Natural killer cell (primary cell): ENCODE measurements at regions not wholly inside any gene's neighbourhood (a gene's known extent, or its start where the extent isn't known, plus 50 kb on each side); places are given as distances from the start of the nearest gene placed in this dataset.

Experiments used
- ATAC-seq, 3 donors: fragments of 150-1000 bp in 2 of 3; fragments of 200-7000 bp in 1 of 3; cut with Tn5 transposase; 1 replicate in 1 of 3; 2 replicates in 2 of 3; pipeline ENCODE4 v1.10.0; 2021; ENCODE audit warnings: mild to moderate bottlenecking in 2 of 3, moderate library complexity in 2 of 3
- DNase-seq, 2 donors: peaks; one replicate each; pipeline versions ENCODE4 v3.0.0 to v3.0.0-alpha.2; 2013 to 2021; ENCODE audit warnings: mixed read lengths in 1 of 2
- H3K27ac ChIP-seq: one replicate; pipeline ENCODE4 v1.5.1; 2013; ENCODE audit warnings: mild to moderate bottlenecking, low read length
- H3K27me3 ChIP-seq: one replicate; pipeline ENCODE4 v1.6.1; 2013; ENCODE audit warnings: low read length; ENCODE audit not compliant: control insufficient read depth, insufficient read depth
- H3K36me3 ChIP-seq: one replicate; pipeline ENCODE4 v1.6.1; 2013; ENCODE audit warnings: low read length; ENCODE audit not compliant: control insufficient read depth, insufficient read depth
- H3K4me1 ChIP-seq: one replicate; pipeline ENCODE4 v1.6.1; 2013; ENCODE audit warnings: low read length; ENCODE audit not compliant: control insufficient read depth, insufficient read depth
- H3K4me3 ChIP-seq: one replicate; pipeline ENCODE4 v1.5.1; 2013; ENCODE audit warnings: low read length
- H3K9me3 ChIP-seq: one replicate; pipeline ENCODE4 v1.6.1; 2013; ENCODE audit warnings: low read length; ENCODE audit not compliant: control insufficient read depth, insufficient read depth
- H3K27ac Mint-ChIP-seq, 2 donors: one replicate each; pipeline ENCODE4 v1.8.0; 2022; ENCODE audit warnings: mild to moderate bottlenecking in 2 of 2, mixed read lengths in 2 of 2, moderate library complexity in 1 of 2
- H3K27me3 Mint-ChIP-seq, 2 donors: one replicate each; pipeline ENCODE4 v1.8.0; 2022; ENCODE audit warnings: low read depth in 2 of 2, mixed read lengths in 2 of 2
- H3K36me3 Mint-ChIP-seq: one replicate; pipeline ENCODE4 v1.8.0; 2022; ENCODE audit warnings: mixed read lengths
- H3K4me1 Mint-ChIP-seq, 2 donors: one replicate each; pipeline ENCODE4 v1.8.0; 2022; ENCODE audit warnings: mixed read lengths in 2 of 2
- H3K4me3 Mint-ChIP-seq: one replicate; pipeline ENCODE4 v1.8.0; 2022; ENCODE audit warnings: mild to moderate bottlenecking, moderate library complexity, mixed read lengths
- H3K9me3 Mint-ChIP-seq, 2 donors: one replicate each; pipeline ENCODE4 v1.8.0; 2022; ENCODE audit warnings: mixed read lengths in 2 of 2
- WGBS: methylation state at CpG from one replicate; pipeline ENCODE4 v1.1.7; 2013; ENCODE audit warnings: missing lambda C conversion rate; ENCODE audit not compliant: insufficient coverage; 5-methylcytosine and 5-hydroxymethylcytosine counted together
- intact Hi-C: fragments of 100-400 bp; cut with micrococcal nuclease; formaldehyde crosslinking; loops from one replicate; pipeline ENCODE4 v1.14.2; 2022
- TF ChIP-seq, protein P1 (sequence below): fragments of 200-600 bp; IDR thresholded peaks from one replicate; pipeline ENCODE4 v1.8.0; 2022; ENCODE audit warnings: antibody characterized with exemption

DNA sequence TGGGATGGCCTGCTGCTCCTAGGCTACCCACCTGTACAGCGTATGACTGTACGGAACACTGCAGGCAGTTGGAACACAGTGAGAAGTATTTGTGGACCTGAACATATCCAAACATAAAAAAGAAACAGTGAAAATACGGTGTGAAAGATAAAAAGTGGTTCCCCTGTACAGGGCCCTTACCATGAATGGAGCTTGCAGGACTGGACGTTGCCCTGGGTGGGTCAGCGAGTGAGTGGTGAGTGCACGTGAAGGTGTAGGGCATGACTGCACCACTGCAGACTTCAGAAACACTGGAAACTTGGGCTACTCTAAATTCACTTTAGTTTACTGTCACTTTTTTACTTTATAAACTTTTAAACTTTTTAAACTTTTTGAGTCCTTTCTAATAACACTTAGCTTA lies 71.2 kb upstream of the SLC6A6 start:
- 98% methylated on average over 6 of the region's 6 CpGs for WGBS
- Mint-ChIP-seq H3K4me3 (no peak overlapping the region), H3K4me1 (no peaks in the 10 kb centered on the region), H3K27me3 (peaks cover 13% of the 10 kb centered on the region in 2 donors), H3K36me3 (no peaks in the 10 kb centered on the region), H3K27ac (no peak overlapping the region), H3K9me3 (no peaks in the 10 kb centered on the region)
- intact Hi-C loops = no loop called here
- H3K27me3 ChIP-seq = no peaks in the 10 kb centered on the region
- no peaks in the 10 kb centered on the region for H3K36me3 ChIP-seq
- H3K27ac ChIP-seq = no peak overlapping the region
- ATAC-seq (no peak), DNase-seq (no peak)
- H3K4me1 ChIP-seq = no peaks in the 10 kb centered on the region
- TF ChIP-seq, protein P1, sequence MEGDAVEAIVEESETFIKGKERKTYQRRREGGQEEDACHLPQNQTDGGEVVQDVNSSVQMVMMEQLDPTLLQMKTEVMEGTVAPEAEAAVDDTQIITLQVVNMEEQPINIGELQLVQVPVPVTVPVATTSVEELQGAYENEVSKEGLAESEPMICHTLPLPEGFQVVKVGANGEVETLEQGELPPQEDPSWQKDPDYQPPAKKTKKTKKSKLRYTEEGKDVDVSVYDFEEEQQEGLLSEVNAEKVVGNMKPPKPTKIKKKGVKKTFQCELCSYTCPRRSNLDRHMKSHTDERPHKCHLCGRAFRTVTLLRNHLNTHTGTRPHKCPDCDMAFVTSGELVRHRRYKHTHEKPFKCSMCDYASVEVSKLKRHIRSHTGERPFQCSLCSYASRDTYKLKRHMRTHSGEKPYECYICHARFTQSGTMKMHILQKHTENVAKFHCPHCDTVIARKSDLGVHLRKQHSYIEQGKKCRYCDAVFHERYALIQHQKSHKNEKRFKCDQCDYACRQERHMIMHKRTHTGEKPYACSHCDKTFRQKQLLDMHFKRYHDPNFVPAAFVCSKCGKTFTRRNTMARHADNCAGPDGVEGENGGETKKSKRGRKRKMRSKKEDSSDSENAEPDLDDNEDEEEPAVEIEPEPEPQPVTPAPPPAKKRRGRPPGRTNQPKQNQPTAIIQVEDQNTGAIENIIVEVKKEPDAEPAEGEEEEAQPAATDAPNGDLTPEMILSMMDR = no peak
- H3K9me3 ChIP-seq = no peaks in the 10 kb centered on the region
- H3K4me3 ChIP-seq = no peak overlapping the region

DNA sequence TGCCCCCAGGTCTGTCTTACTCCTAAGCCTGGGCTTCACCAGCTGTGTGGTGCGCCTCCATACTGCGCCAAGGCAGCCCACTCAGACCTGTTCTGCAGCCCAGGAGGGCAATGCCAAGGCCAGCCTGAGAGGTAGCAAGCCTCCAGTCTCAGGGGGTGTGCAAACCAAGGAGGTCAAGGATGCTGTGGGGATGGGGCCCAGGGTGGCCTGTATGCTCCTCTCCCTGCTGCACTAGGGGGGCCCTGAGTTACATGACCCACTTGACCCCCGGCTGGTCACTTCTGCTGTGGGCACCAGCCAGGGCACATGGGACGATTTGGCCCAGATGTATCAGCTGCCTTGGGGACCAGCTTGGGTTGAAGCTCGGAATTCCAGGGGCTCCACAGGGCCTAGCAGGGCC lies 70.0 kb upstream of the SLC6A6 start:
- DNase-seq (no peak), ATAC-seq (no peak)
- Mint-ChIP-seq H3K36me3 (no peaks in the 10 kb centered on the region), H3K4me1 (no peaks in the 10 kb centered on the region), H3K27ac (no peak overlapping the region), H3K9me3 (no peaks in the 10 kb centered on the region), H3K27me3 (peaks cover 13 to 16% of the 10 kb centered on the region in 2 donors), H3K4me3 (no peak overlapping the region)
- TF ChIP-seq, protein P1 = no peak
- Histone ChIP-seq H3K27me3 (no peaks in the 10 kb centered on the region), H3K4me3 (no peak overlapping the region), H3K27ac (no peak overlapping the region), H3K4me1 (no peaks in the 10 kb centered on the region), H3K9me3 (no peaks in the 10 kb centered on the region), H3K36me3 (no peaks in the 10 kb centered on the region)
- 87% methylated on average over 5 of the region's 5 CpGs for WGBS
- intact Hi-C loops = no loop called here

DNA sequence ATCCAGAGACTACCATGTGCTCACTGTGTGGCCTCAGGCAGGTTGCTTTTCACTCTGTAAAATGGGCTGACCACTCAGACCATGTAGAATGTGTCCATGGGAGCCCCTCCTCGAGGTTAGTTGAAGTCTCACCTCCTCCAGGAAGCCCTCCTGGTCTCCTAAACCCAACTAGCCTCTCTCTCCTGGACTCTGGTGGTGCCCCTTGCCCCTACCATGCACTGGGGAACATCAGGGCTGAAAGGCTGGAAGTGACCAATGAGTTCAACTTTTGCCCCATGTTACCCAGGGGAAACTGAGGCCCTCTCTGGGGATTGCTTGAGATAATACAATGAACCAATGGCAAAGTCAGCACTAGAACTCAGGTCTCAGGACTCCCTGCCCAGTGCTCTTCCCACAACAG lies 69.2 kb upstream of the SLC6A6 start:
- WGBS = 79% methylated on average over 1 of the region's 1 CpG
- H3K4me3 Mint-ChIP-seq = no peak overlapping the region
- no peaks in the 10 kb centered on the region for H3K36me3 ChIP-seq
- intact Hi-C loops = no loop called here
- H3K4me3 ChIP-seq = no peak overlapping the region
- H3K27ac Mint-ChIP-seq = no peak overlapping the region
- ATAC-seq (no peak), DNase-seq (no peak)
- no peaks in the 10 kb centered on the region for H3K36me3 Mint-ChIP-seq
- no peaks in the 10 kb centered on the region for H3K4me1 Mint-ChIP-seq
- TF ChIP-seq, protein P1 = no peak
- H3K27ac ChIP-seq = no peak overlapping the region
- H3K9me3 ChIP-seq = no peaks in the 10 kb centered on the region
- no peaks in the 10 kb centered on the region for H3K27me3 ChIP-seq
- no peaks in the 10 kb centered on the region for H3K4me1 ChIP-seq
- no peaks in the 10 kb centered on the region for H3K9me3 Mint-ChIP-seq
- H3K27me3 Mint-ChIP-seq = peaks cover 13 to 17% of the 10 kb centered on the region in 2 donors

DNA sequence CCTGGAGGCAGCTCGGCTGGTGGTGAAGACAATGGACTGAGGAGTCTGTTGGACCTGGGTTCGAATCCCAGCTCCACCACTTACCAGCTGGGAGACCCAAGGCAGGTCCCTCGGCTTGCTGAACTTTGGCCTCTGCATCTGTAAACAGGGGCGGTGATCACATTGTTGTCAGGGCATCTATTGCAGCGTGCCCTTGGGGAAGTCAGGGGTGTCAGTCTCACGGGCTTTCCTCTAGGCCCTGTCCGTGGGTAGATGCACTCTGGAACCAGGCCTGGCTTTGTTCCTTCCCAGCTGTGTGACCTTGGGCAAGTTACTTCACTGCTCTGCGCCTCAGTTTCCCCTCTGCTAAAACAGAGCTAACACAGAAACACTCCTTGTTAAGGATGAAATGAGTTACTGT lies 68.8 kb upstream of the SLC6A6 start:
- no peaks in the 10 kb centered on the region for H3K9me3 Mint-ChIP-seq
- Histone ChIP-seq H3K4me1 (no peaks in the 10 kb centered on the region), H3K27me3 (no peaks in the 10 kb centered on the region), H3K27ac (no peak overlapping the region), H3K4me3 (no peak overlapping the region), H3K36me3 (no peaks in the 10 kb centered on the region), H3K9me3 (no peaks in the 10 kb centered on the region)
- no peaks in the 10 kb centered on the region for H3K36me3 Mint-ChIP-seq
- WGBS = 93% methylated on average over 7 of the region's 8 CpGs
- no peak for DNase-seq
- intact Hi-C loops = no loop called here
- H3K27me3 Mint-ChIP-seq = peaks cover 13 to 17% of the 10 kb centered on the region in 2 donors
- TF ChIP-seq, protein P1 = no peak
- no peak overlapping the region for H3K4me3 Mint-ChIP-seq
- H3K27ac Mint-ChIP-seq = no peak overlapping the region
- H3K4me1 Mint-ChIP-seq = no peaks in the 10 kb centered on the region
- no peak for ATAC-seq
